IMR-90 (cell line): ENCODE measurements at regions not wholly inside any gene's neighbourhood (a gene's known extent, or its start where the extent isn't known, plus 50 kb on each side); places are given as distances from the start of the nearest gene placed in this dataset.

ENCODE experiments used
- ATAC-seq: fragments of 200-7000 bp; cut with Tn5 transposase; 2 replicates; pipeline ENCODE4 v1.9.1; 2020; ENCODE audit warnings: low read depth, mild to moderate bottlenecking, moderate library complexity
- BruUV-seq: library from RNA; stranded (reverse); fragments of 400-500 nt; replicated peaks from 2 replicates; lab custom pipeline; 2021; lab: Mats Ljungman, UMichigan
- CTCF ChIA-PET: fragments of 300-600 bp; formaldehyde crosslinking; extraction: SDS; loops from one replicate; lab custom pipeline; 2021; ENCODE audit warnings: antibody characterized with exemption; lab: Yijun Ruan, JAX
- POLR2A ChIA-PET: fragments of 300-600 bp; sonication (Branson Sonifier 250); formaldehyde crosslinking; loops from one replicate; lab custom pipeline; 2022; ENCODE audit warnings: antibody characterized with exemption; ENCODE audit not compliant: unreplicated experiment; lab: Charles Lee
- DNase-seq: peaks from one replicate; pipeline ENCODE4 v3.0.0; 2013
- H2AFZ ChIP-seq: replicated peaks from 2 replicates; pipeline ENCODE3; 2013; ENCODE audit warnings: low read length, mild to moderate bottlenecking; ENCODE audit not compliant: poor library complexity
- H2AK5ac ChIP-seq: 2 replicates; pipeline ENCODE4 v1.6.1; 2013; ENCODE audit warnings: low read depth, low read length, inconsistent platforms
- H2AK9ac ChIP-seq: replicated peaks from 2 replicates; pipeline ENCODE3; 2013; ENCODE audit warnings: mild to moderate bottlenecking, low read depth, low read length, moderate library complexity; ENCODE audit not compliant: poor library complexity
- H2BK120ac ChIP-seq: 2 replicates; pipeline ENCODE4 v1.6.1; 2013; ENCODE audit warnings: low read depth, low read length, inconsistent platforms
- H2BK15ac ChIP-seq: 3 replicates; pipeline ENCODE4 v1.6.1; 2013; ENCODE audit warnings: low read depth, low read length, inconsistent platforms
- H2BK20ac ChIP-seq: 2 replicates; pipeline ENCODE4 v1.6.1; 2013; ENCODE audit warnings: low read depth, mild to moderate bottlenecking, inconsistent platforms, low read length, moderate library complexity
- H2BK5ac ChIP-seq: 2 replicates; pipeline ENCODE4 v1.6.1; 2013; ENCODE audit warnings: mild to moderate bottlenecking, low read depth, low read length, inconsistent platforms; ENCODE audit not compliant: poor library complexity, severe bottlenecking
- H3K14ac ChIP-seq: replicated peaks from 2 replicates; pipeline ENCODE4 v1.6.1; 2013; ENCODE audit warnings: low read depth, low read length, inconsistent platforms
- H3K18ac ChIP-seq: 2 replicates; pipeline ENCODE4 v1.6.1; 2013; ENCODE audit warnings: low read depth, low read length, control low read depth
- H3K23ac ChIP-seq: 2 replicates; pipeline ENCODE4 v1.6.1; 2013; ENCODE audit warnings: low read depth, low read length, inconsistent platforms
- H3K27ac ChIP-seq: 2 replicates; pipeline ENCODE4 v1.5.1; 2013; ENCODE audit warnings: mild to moderate bottlenecking, control low read depth, low read length; ENCODE audit not compliant: insufficient read depth
- H3K27me3 ChIP-seq: 2 replicates; pipeline ENCODE4 v1.6.1; 2013; ENCODE audit warnings: low read length; ENCODE audit not compliant: control insufficient read depth, insufficient read depth
- H3K36me3 ChIP-seq: 2 replicates; pipeline ENCODE4 v1.6.1; 2013; ENCODE audit warnings: low read length, mixed read lengths; ENCODE audit not compliant: control insufficient read depth, insufficient read depth
- H3K4ac ChIP-seq: 2 replicates; pipeline ENCODE4 v1.6.1; 2013; ENCODE audit warnings: low read depth, low read length, inconsistent platforms
- H3K4me1 ChIP-seq: 2 replicates; pipeline ENCODE4 v1.6.1; 2013; ENCODE audit warnings: low read length, mixed read lengths; ENCODE audit not compliant: control insufficient read depth, insufficient read depth
- H3K4me2 ChIP-seq: 2 replicates; pipeline ENCODE4 v1.6.1; 2013; ENCODE audit warnings: low read depth, mild to moderate bottlenecking, control low read depth, low read length, moderate library complexity
- H3K4me3 ChIP-seq: 2 replicates; pipeline ENCODE4 v1.5.1; 2013; ENCODE audit warnings: low read depth, mild to moderate bottlenecking, control low read depth, low read length, moderate library complexity; ENCODE audit not compliant: insufficient read depth
- H3K56ac ChIP-seq: 2 replicates; pipeline ENCODE4 v1.6.1; 2013; ENCODE audit warnings: low read length, inconsistent platforms; ENCODE audit not compliant: insufficient read depth; ENCODE audit errors: extremely low read depth
- H3K79me1 ChIP-seq, 2 experiments: 2 replicates each; pipeline ENCODE4 v1.6.1; 2013; ENCODE audit warnings: low read length in 2 of 2, inconsistent platforms in 1 of 2, low read depth in 1 of 2
- H3K9ac ChIP-seq: 2 replicates; pipeline ENCODE4 v1.6.1; 2013; ENCODE audit warnings: low read depth, low read length, control low read depth
- H3K9me1 ChIP-seq: 2 replicates; pipeline ENCODE4 v1.6.1; 2013; ENCODE audit warnings: low read length, inconsistent platforms; ENCODE audit not compliant: insufficient read depth
- H3K9me3 ChIP-seq: 2 replicates; pipeline ENCODE4 v1.6.1; 2013; ENCODE audit warnings: low read length; ENCODE audit not compliant: control insufficient read depth, insufficient read depth
- H4K20me1 ChIP-seq: 2 replicates; pipeline ENCODE4 v1.6.1; 2013; ENCODE audit warnings: low read length, inconsistent platforms; ENCODE audit not compliant: insufficient read depth
- H4K5ac ChIP-seq: 2 replicates; pipeline ENCODE4 v1.6.1; 2013; ENCODE audit warnings: mild to moderate bottlenecking, low read depth, low read length, control low read depth
- H4K8ac ChIP-seq, 2 experiments: 2 replicates each; pipeline ENCODE4 v1.6.1; 2013; ENCODE audit warnings: low read depth in 2 of 2, low read length in 2 of 2, control low read depth in 1 of 2, inconsistent platforms in 1 of 2
- H4K91ac ChIP-seq: 2 replicates; pipeline ENCODE4 v1.6.1; 2013; ENCODE audit warnings: low read depth, low read length, inconsistent platforms; ENCODE audit not compliant: insufficient read depth
- ELK1 ChIP-seq: fragments of 150-350 bp; IDR thresholded peaks from 2 replicates; pipeline ENCODE4 v1.6.1; 2016; ENCODE audit warnings: low read depth, mild to moderate bottlenecking, low read length, moderate library complexity, borderline replicate concordance
- MAFK ChIP-seq: IDR thresholded peaks from 2 replicates; pipeline ENCODE4 v1.6.1; 2012; ENCODE audit warnings: low read depth, low read length, improper control_type of control experiment
- MAZ ChIP-seq: IDR thresholded peaks from 2 replicates; pipeline ENCODE4 v1.6.1; 2012; ENCODE audit warnings: low read depth, mild to moderate bottlenecking, low read length, improper control_type of control experiment, moderate library complexity, borderline replicate concordance
- MXI1 ChIP-seq: IDR thresholded peaks from 2 replicates; pipeline ENCODE4 v1.6.1; 2012; ENCODE audit warnings: low read depth, mild to moderate bottlenecking, low read length, moderate library complexity, borderline replicate concordance
- POLR2A ChIP-seq: IDR thresholded peaks from 2 replicates; pipeline ENCODE4 v1.6.1; 2012; ENCODE audit warnings: mild to moderate bottlenecking, low read depth, low read length
- RAD21 ChIP-seq: IDR thresholded peaks from 2 replicates; pipeline ENCODE4 v1.6.1; 2012; ENCODE audit warnings: low read length, improper control_type of control experiment
- WGBS, 2 experiments: methylation state at CpG; one replicate each; pipeline versions ENCODE4 v1.1.5 to v1.1.7; 2013; ENCODE audit warnings: missing lambda C conversion rate in 2 of 2; ENCODE audit not compliant: insufficient read length in 1 of 2; ENCODE audit errors: extremely low coverage in 2 of 2; 5-methylcytosine and 5-hydroxymethylcytosine counted together
- dilution Hi-C: fragments of 300-500 bp; cut with HindIII; formaldehyde crosslinking; loops from one replicate; pipeline ENCODE4 v1.14.3; 2018; ENCODE audit warnings: low sequenced_read_pairs; ENCODE audit not compliant: unreplicated experiment
- in situ Hi-C: fragments of 300-500 bp; cut with MboI; formaldehyde crosslinking; loops from 3 replicates; pipeline ENCODE4 v1.14.3; 2019; ENCODE audit warnings: low sequenced_read_pairs, inconsistent platforms, mixed read lengths
- intact Hi-C: fragments of 100-400 bp; cut with micrococcal nuclease; formaldehyde crosslinking; loops from 2 replicates; pipeline ENCODE4 v1.10.0; 2022
- TF ChIP-seq, protein P1 (sequence below): fragments of 150-350 bp; IDR thresholded peaks from 2 replicates; pipeline ENCODE4 v1.6.1; 2017; ENCODE audit warnings: mild to moderate bottlenecking, antibody characterized with exemption, low read length, low read depth

GRCh38 chr6:66931787-66932186 is 1224.8 kb upstream of the EYS start:
- H4K20me1 ChIP-seq = no peaks in the 10 kb centered on the region
- H3K4me3 ChIP-seq = no peak overlapping the region
- H3K56ac ChIP-seq = no peak overlapping the region
- no peak overlapping the region for H3K18ac ChIP-seq
- H3K4me2 ChIP-seq = no peak overlapping the region
- no peak overlapping the region for H2BK120ac ChIP-seq
- H2BK20ac ChIP-seq = no peak overlapping the region
- intact Hi-C loops (no loop called here), dilution Hi-C loops (no loop called here), in situ Hi-C loops (no loop called here)
- TF ChIP-seq MAFK (peak; percentile 78), MXI1 (no peak), POLR2A (no peak), RAD21 (no peak), MAZ (no peak), ELK1 (no peak)
- TF ChIP-seq, protein P1, sequence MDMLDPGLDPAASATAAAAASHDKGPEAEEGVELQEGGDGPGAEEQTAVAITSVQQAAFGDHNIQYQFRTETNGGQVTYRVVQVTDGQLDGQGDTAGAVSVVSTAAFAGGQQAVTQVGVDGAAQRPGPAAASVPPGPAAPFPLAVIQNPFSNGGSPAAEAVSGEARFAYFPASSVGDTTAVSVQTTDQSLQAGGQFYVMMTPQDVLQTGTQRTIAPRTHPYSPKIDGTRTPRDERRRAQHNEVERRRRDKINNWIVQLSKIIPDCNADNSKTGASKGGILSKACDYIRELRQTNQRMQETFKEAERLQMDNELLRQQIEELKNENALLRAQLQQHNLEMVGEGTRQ = no peak
- H3K36me3 ChIP-seq = no peaks in the 10 kb centered on the region
- DNase-seq (no peak), ATAC-seq (no peak)
- no peaks in the 10 kb centered on the region for H3K27me3 ChIP-seq
- no peaks in the 10 kb centered on the region for H3K79me1 ChIP-seq
- BruUV-seq = no TSS peak
- no peak overlapping the region for H3K4ac ChIP-seq
- no peak overlapping the region for H4K91ac ChIP-seq
- H2BK15ac ChIP-seq = no peak overlapping the region
- CTCF ChIA-PET = no interaction called here
- no peaks in the 10 kb centered on the region for H3K4me1 ChIP-seq
- WGBS, 2 experiments = no CpG with 5 or more reads among the region's 2 CpGs
- no peaks in the 10 kb centered on the region for H3K9me1 ChIP-seq
- no peak overlapping the region for H3K9ac ChIP-seq
- no peak overlapping the region for H2AFZ ChIP-seq
- H4K5ac ChIP-seq = no peak overlapping the region
- no peak overlapping the region for H2AK5ac ChIP-seq
- H3K14ac ChIP-seq = no peak overlapping the region
- no peak overlapping the region for H3K23ac ChIP-seq
- no peak overlapping the region for H3K27ac ChIP-seq
- H2BK5ac ChIP-seq = no peak overlapping the region
- H2AK9ac ChIP-seq = no peak overlapping the region
- peaks cover 10% of the 10 kb centered on the region for H3K9me3 ChIP-seq
- H4K8ac ChIP-seq = no peak overlapping the region
- POLR2A ChIA-PET = no interaction called here
